Astrocyte (in vitro differentiated cells and primary cell): ENCODE measurements at regions not wholly inside any gene's neighbourhood (a gene's known extent, or its start where the extent isn't known, plus 50 kb on each side); places are given as distances from the start of the nearest gene placed in this dataset.

Source experiments
- EZH2 ChIP-seq: IDR thresholded peaks from 2 replicates; pipeline ENCODE4 v1.6.1; 2012; ENCODE audit warnings: mild to moderate bottlenecking, low read length, inconsistent platforms; ENCODE audit not compliant: insufficient read depth
- TF ChIP-seq, protein P1 (sequence below): IDR thresholded peaks from 2 replicates; pipeline ENCODE4 v1.5.1; 2011; ENCODE audit warnings: low read depth, mild to moderate bottlenecking, inconsistent platforms, low read length, moderate library complexity; ENCODE audit not compliant: insufficient read depth

DNA sequence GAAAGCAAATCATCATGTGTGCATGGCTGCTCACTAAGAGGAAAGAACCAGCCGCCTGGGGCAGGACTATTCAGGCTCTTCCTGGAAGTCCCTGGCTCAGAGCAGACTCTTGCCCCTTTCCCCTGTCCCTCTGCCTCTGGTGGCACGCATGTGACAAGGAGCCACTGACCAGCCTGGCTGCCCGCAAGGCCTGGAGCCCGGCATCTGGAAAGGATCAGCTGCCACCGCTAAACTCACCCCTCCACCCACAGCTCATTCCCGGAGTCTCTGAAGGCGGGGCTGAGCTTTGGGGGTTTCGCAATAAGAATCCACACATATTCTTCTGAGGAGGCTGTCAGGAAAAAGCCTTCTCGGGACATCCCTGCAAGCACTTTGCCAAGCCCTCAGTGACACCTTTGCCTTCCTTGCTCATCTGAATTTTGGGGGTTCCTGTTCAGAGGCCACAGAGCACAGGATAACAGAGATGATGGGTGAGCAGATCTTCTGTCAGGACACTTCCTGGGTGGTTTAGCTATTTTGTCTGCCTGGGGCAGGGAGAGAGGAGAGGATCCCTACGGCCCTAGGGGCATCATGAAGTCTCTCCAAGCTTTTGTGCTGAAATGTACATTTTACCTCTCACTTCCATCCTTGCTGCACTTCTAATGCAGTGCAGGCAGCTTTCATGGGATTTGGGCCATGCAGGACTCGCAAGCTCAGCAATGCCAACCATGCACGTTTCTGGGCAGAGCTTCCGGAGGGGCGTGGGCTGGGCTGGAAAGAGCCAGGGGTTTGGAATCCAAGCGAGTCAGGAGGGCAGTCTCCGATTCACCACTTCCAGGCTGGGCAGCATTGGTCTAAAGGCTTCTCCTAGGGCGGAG, 124.8 kb upstream of the MAP1LC3B2 start:
- TF ChIP-seq, protein P1, sequence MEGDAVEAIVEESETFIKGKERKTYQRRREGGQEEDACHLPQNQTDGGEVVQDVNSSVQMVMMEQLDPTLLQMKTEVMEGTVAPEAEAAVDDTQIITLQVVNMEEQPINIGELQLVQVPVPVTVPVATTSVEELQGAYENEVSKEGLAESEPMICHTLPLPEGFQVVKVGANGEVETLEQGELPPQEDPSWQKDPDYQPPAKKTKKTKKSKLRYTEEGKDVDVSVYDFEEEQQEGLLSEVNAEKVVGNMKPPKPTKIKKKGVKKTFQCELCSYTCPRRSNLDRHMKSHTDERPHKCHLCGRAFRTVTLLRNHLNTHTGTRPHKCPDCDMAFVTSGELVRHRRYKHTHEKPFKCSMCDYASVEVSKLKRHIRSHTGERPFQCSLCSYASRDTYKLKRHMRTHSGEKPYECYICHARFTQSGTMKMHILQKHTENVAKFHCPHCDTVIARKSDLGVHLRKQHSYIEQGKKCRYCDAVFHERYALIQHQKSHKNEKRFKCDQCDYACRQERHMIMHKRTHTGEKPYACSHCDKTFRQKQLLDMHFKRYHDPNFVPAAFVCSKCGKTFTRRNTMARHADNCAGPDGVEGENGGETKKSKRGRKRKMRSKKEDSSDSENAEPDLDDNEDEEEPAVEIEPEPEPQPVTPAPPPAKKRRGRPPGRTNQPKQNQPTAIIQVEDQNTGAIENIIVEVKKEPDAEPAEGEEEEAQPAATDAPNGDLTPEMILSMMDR = no peak
- no peak for TF ChIP-seq EZH2
